Erythroblast (primary cell): ENCODE measurements at regions not wholly inside any gene's neighbourhood (a gene's known extent, or its start where the extent isn't known, plus 50 kb on each side); places are given as distances from the start of the nearest gene placed in this dataset.

ENCODE experiments used
- GATA1 ChIP-seq: IDR thresholded peaks from 2 replicates; pipeline ENCODE4 v1.6.1; 2011; ENCODE audit warnings: low read depth, mild to moderate bottlenecking, control low read depth, low read length, moderate library complexity
- POLR2A ChIP-seq: IDR thresholded peaks from 2 replicates; pipeline ENCODE4 v1.6.1; 2011; ENCODE audit warnings: mild to moderate bottlenecking, low read length

GRCh38 chr3:144931590-144931989 is 960.0 kb downstream of the DIPK2A start:
- TF ChIP-seq POLR2A: no peak
- TF ChIP-seq GATA1: no peak
